ENCODE measurements at regions not wholly inside any gene's neighbourhood (a gene's known extent, or its start where the extent isn't known, plus 50 kb on each side); places are given as distances from the start of the nearest gene placed in this dataset.

GRCh38 chr1:4156241-4156973, 256.3 kb upstream of the C1orf174 start:
- Histone ChIP-seq H3K4me1 (ENCODE audit: control insufficient read depth, low read length) (no peaks in the 10 kb centered on the region), H3K36me3 (ENCODE audit: control insufficient read depth, low read length) (no peaks in the 10 kb centered on the region), H3K4me2 (ENCODE audit: low read length) (no peak overlapping the region), H3K27ac (ENCODE audit: low read depth, low read length) (no peak overlapping the region), H3K9me2 (replicated peaks; ENCODE audit: control insufficient read depth, low read length) (no peaks in the 10 kb centered on the region), H3K4me3 (ENCODE audit: low read length) (no peak overlapping the region), H3K9me3 (ENCODE audit: control insufficient read depth, insufficient read depth, low read length) (no peaks in the 10 kb centered on the region), H4K20me1 (ENCODE audit: control insufficient read depth, insufficient read depth, low read depth, low read length) (no peaks in the 10 kb centered on the region), H3K79me2 (ENCODE audit: control insufficient read depth, low read length) (no peaks in the 10 kb centered on the region), H3F3A (ENCODE audit: control insufficient read depth, insufficient read depth) (no peaks in the 10 kb centered on the region), H3K27me3 (ENCODE audit: control insufficient read depth, low read length) (no peaks in the 10 kb centered on the region)
- TF ChIP-seq EZH2phosphoT487 (IDR thresholded peaks at IDR 0.05; ENCODE audit: borderline replicate concordance, low read length) (no peak), CTCF (IDR thresholded peaks at IDR 0.05; ENCODE audit: low read depth, low read length, poor library complexity, severe bottlenecking) (no peak)

- no peaks in the 10 kb centered on the region for H4K20me1 ChIP-seq (ENCODE audit: control insufficient read depth, insufficient read depth, low read depth, low read length)
- H3K9me3 ChIP-seq (ENCODE audit: control insufficient read depth, insufficient read depth, low read length): no peaks in the 10 kb centered on the region
- TF ChIP-seq CTCF (IDR thresholded peaks at IDR 0.05; ENCODE audit: low read depth, low read length, poor library complexity, severe bottlenecking) (no peak), EZH2phosphoT487 (IDR thresholded peaks at IDR 0.05; ENCODE audit: borderline replicate concordance, low read length) (no peak)
- no peaks in the 10 kb centered on the region for H3K9me2 ChIP-seq (replicated peaks; ENCODE audit: control insufficient read depth, low read length)
- no peaks in the 10 kb centered on the region for H3F3A ChIP-seq (ENCODE audit: control insufficient read depth, insufficient read depth)
- H3K36me3 ChIP-seq (ENCODE audit: control insufficient read depth, low read length): no peaks in the 10 kb centered on the region
- no peak overlapping the region for H3K27ac ChIP-seq (ENCODE audit: low read depth, low read length)
- no peak overlapping the region for H3K4me2 ChIP-seq (ENCODE audit: low read length)
- H3K79me2 ChIP-seq (ENCODE audit: control insufficient read depth, low read length): no peaks in the 10 kb centered on the region
- no peak overlapping the region for H3K4me3 ChIP-seq (ENCODE audit: low read length)
- H3K27me3 ChIP-seq (ENCODE audit: control insufficient read depth, low read length): no peaks in the 10 kb centered on the region
- no peaks in the 10 kb centered on the region for H3K4me1 ChIP-seq (ENCODE audit: control insufficient read depth, low read length)
Measured at GRCh38 chr1:4160181-4160580, 260.1 kb upstream of the C1orf174 start.

GRCh38 chr1:4161366-4162006, 261.4 kb upstream of the C1orf174 start:
- Histone ChIP-seq H3K9me3 (ENCODE audit: control insufficient read depth, insufficient read depth, low read length) (no peaks in the 10 kb centered on the region), H3F3A (ENCODE audit: control insufficient read depth, insufficient read depth) (no peaks in the 10 kb centered on the region), H3K4me3 (ENCODE audit: low read length) (no peak overlapping the region), H3K4me2 (ENCODE audit: low read length) (no peak overlapping the region), H3K36me3 (ENCODE audit: control insufficient read depth, low read length) (no peaks in the 10 kb centered on the region), H4K20me1 (ENCODE audit: control insufficient read depth, insufficient read depth, low read depth, low read length) (no peaks in the 10 kb centered on the region), H3K9me2 (replicated peaks; ENCODE audit: control insufficient read depth, low read length) (no peaks in the 10 kb centered on the region), H3K27me3 (ENCODE audit: control insufficient read depth, low read length) (no peaks in the 10 kb centered on the region), H3K27ac (ENCODE audit: low read depth, low read length) (no peak overlapping the region), H3K4me1 (ENCODE audit: control insufficient read depth, low read length) (no peaks in the 10 kb centered on the region), H3K79me2 (ENCODE audit: control insufficient read depth, low read length) (no peaks in the 10 kb centered on the region)
- TF ChIP-seq EZH2phosphoT487 (IDR thresholded peaks at IDR 0.05; ENCODE audit: borderline replicate concordance, low read length): no peak
- no peak for TF ChIP-seq CTCF (IDR thresholded peaks at IDR 0.05; ENCODE audit: low read depth, low read length, poor library complexity, severe bottlenecking)

Data from DOHH2 (cell line).